ENCODE measurements at regions not wholly inside any gene's neighbourhood (a gene's known extent, or its start where the extent isn't known, plus 50 kb on each side); places are given as distances from the start of the nearest gene placed in this dataset.

DNA sequence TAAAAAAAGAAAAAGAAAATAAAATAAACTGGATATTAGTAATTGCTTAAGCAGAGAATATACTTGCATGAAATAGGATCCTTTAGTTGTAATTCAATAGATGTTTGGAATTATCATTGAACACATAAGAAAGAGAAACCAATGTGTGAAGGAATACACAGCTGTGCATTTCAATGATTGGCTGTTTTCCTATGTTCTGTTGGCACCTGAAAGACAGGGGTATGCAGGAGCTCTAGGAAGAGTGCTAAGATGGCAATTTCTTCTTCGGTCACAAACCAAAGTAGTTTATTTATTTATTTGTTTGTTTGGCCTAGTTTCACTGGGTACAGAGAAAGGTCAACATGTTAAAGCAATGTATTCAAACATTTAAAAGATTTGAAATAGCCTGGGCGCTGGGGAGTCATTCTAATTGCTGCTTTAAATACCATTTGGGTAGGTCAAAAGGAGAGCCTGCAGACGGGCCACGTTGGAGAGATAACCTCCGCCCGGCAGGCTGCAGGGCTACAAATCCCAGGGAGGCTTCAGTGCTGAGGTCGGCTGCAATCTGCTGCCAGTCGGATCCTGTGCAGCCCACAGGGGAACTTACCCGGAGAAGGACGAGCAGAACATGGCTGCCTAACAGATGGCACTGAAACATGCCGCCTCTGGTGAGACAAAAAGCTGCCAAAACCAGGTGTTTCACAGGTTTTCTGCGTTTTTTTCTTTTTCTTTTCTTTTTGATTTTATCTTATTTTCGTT, 154.2 kb upstream of the TYRP1 start:
- TF ChIP-seq POLR2A (IDR thresholded peaks at IDR 0.05), result no peak
- TF ChIP-seq, protein P1, sequence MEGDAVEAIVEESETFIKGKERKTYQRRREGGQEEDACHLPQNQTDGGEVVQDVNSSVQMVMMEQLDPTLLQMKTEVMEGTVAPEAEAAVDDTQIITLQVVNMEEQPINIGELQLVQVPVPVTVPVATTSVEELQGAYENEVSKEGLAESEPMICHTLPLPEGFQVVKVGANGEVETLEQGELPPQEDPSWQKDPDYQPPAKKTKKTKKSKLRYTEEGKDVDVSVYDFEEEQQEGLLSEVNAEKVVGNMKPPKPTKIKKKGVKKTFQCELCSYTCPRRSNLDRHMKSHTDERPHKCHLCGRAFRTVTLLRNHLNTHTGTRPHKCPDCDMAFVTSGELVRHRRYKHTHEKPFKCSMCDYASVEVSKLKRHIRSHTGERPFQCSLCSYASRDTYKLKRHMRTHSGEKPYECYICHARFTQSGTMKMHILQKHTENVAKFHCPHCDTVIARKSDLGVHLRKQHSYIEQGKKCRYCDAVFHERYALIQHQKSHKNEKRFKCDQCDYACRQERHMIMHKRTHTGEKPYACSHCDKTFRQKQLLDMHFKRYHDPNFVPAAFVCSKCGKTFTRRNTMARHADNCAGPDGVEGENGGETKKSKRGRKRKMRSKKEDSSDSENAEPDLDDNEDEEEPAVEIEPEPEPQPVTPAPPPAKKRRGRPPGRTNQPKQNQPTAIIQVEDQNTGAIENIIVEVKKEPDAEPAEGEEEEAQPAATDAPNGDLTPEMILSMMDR (IDR thresholded peaks at IDR 0.05 in 4 of 5, conservative IDR thresholded peaks at IDR 0.05 in 1 of 5), result no peak
